H9 (cell line): ENCODE measurements at regions not wholly inside any gene's neighbourhood (a gene's known extent, or its start where the extent isn't known, plus 50 kb on each side); places are given as distances from the start of the nearest gene placed in this dataset.

ENCODE experiments used
- DNase-seq: peaks from one replicate; pipeline ENCODE4 v3.0.0-alpha.2; 2017
- H2AFZ ChIP-seq: one replicate; pipeline ENCODE4 v1.6.1; 2013; ENCODE audit warnings: mild to moderate bottlenecking, low read length, control low read depth, moderate library complexity
- H2AK5ac ChIP-seq: 2 replicates; pipeline ENCODE4 v1.6.1; 2013; ENCODE audit warnings: low read length, control low read depth, mixed read lengths; ENCODE audit not compliant: insufficient read length
- H2BK120ac ChIP-seq: one replicate; pipeline ENCODE4 v1.6.1; 2013; ENCODE audit warnings: low read depth, mild to moderate bottlenecking, low read length, control low read depth, inconsistent platforms; ENCODE audit not compliant: poor library complexity, severe bottlenecking
- H2BK12ac ChIP-seq: 2 replicates; pipeline ENCODE4 v1.6.1; 2013; ENCODE audit warnings: low read length, control low read depth, mixed read lengths, low read depth; ENCODE audit not compliant: insufficient read length
- H2BK15ac ChIP-seq: 2 replicates; pipeline ENCODE4 v1.6.1; 2013; ENCODE audit warnings: low read depth, low read length, control low read depth
- H2BK20ac ChIP-seq: one replicate; pipeline ENCODE4 v1.6.1; 2013; ENCODE audit warnings: low read depth, mild to moderate bottlenecking, low read length, control low read depth, inconsistent platforms; ENCODE audit not compliant: poor library complexity, severe bottlenecking
- H2BK5ac ChIP-seq: 2 replicates; pipeline ENCODE4 v1.6.1; 2013; ENCODE audit warnings: low read length, control low read depth, mixed read lengths; ENCODE audit not compliant: insufficient read length
- H3K14ac ChIP-seq: 2 replicates; pipeline ENCODE4 v1.6.1; 2013; ENCODE audit warnings: low read length, control low read depth; ENCODE audit not compliant: insufficient read depth
- H3K18ac ChIP-seq: 2 replicates; pipeline ENCODE4 v1.6.1; 2013; ENCODE audit warnings: low read depth, mild to moderate bottlenecking, mixed read lengths, low read length, control low read depth; ENCODE audit not compliant: insufficient read length
- H3K23ac ChIP-seq: 2 replicates; pipeline ENCODE4 v1.6.1; 2013; ENCODE audit warnings: low read length, control low read depth, mixed read lengths, low read depth; ENCODE audit not compliant: insufficient read length
- H3K23me2 ChIP-seq: 2 replicates; pipeline ENCODE4 v1.6.1; 2013; ENCODE audit warnings: low read depth, mild to moderate bottlenecking, mixed read lengths, low read length, control low read depth; ENCODE audit not compliant: insufficient read length, poor library complexity, severe bottlenecking
- H3K27ac ChIP-seq: 2 replicates; pipeline ENCODE4 v1.5.1; 2013; ENCODE audit warnings: low read length, control low read depth, mixed read lengths, low read depth; ENCODE audit not compliant: insufficient read length
- H3K27me3 ChIP-seq: 2 replicates; pipeline ENCODE4 v1.6.1; 2013; ENCODE audit warnings: low read length, control low read depth, inconsistent platforms; ENCODE audit not compliant: insufficient read depth
- H3K4ac ChIP-seq: 2 replicates; pipeline ENCODE4 v1.6.1; 2013; ENCODE audit warnings: low read depth, mild to moderate bottlenecking, control low read depth, inconsistent platforms, low read length, moderate library complexity
- H3K4me1 ChIP-seq: 2 replicates; pipeline ENCODE4 v1.6.1; 2013; ENCODE audit warnings: low read length, control low read depth, inconsistent platforms; ENCODE audit not compliant: insufficient read depth
- H3K4me2 ChIP-seq: 2 replicates; pipeline ENCODE4 v1.6.1; 2013; ENCODE audit warnings: low read length, control low read depth, mixed read lengths; ENCODE audit not compliant: insufficient read length, insufficient read depth
- H3K56ac ChIP-seq: 2 replicates; pipeline ENCODE4 v1.6.1; 2013; ENCODE audit warnings: low read depth, mild to moderate bottlenecking, mixed read lengths, low read length, control low read depth; ENCODE audit not compliant: insufficient read length
- H3K79me1 ChIP-seq: 2 replicates; pipeline ENCODE4 v1.6.1; 2013; ENCODE audit warnings: low read depth, mild to moderate bottlenecking, moderate library complexity, low read length, control low read depth, inconsistent platforms; ENCODE audit not compliant: insufficient read depth, poor library complexity, severe bottlenecking
- H3K79me2 ChIP-seq: 2 replicates; pipeline ENCODE4 v1.6.1; 2013; ENCODE audit warnings: low read length, control low read depth, inconsistent platforms; ENCODE audit not compliant: insufficient read depth
- H3K9ac ChIP-seq: 2 replicates; pipeline ENCODE4 v1.6.1; 2013; ENCODE audit warnings: low read length, control low read depth, mixed read lengths; ENCODE audit not compliant: insufficient read length; ENCODE audit errors: extremely low read depth
- H3K9me3 ChIP-seq: one replicate; pipeline ENCODE4 v1.6.1; 2013; ENCODE audit warnings: low read depth, low read length, inconsistent platforms; ENCODE audit not compliant: control insufficient read depth
- H3T11ph ChIP-seq: one replicate; pipeline ENCODE4 v1.6.1; 2013; ENCODE audit warnings: mild to moderate bottlenecking, low read length, control low read depth, inconsistent platforms
- H4K20me1 ChIP-seq: one replicate; pipeline ENCODE4 v1.6.1; 2013; ENCODE audit not compliant: control insufficient read depth, insufficient read length, insufficient read depth
- H4K5ac ChIP-seq: 2 replicates; pipeline ENCODE4 v1.6.1; 2013; ENCODE audit warnings: low read depth, mild to moderate bottlenecking, mixed read lengths, low read length, control low read depth; ENCODE audit not compliant: insufficient read length
- H4K8ac ChIP-seq: replicated peaks from 2 replicates; pipeline ENCODE4 v1.6.1; 2013; ENCODE audit warnings: low read length, control low read depth, mixed read lengths, low read depth; ENCODE audit not compliant: insufficient read length
- H4K91ac ChIP-seq: 2 replicates; pipeline ENCODE4 v1.6.1; 2013; ENCODE audit warnings: low read depth, mild to moderate bottlenecking, moderate library complexity, mixed read lengths, low read length, control low read depth; ENCODE audit not compliant: insufficient read length
- H3K27ac Mint-ChIP-seq, 3 experiments: 2 replicates in 2 of 3; 3 replicates in 1 of 3; pipeline ENCODE4 v1.8.0; 2020 to 2021; ENCODE audit warnings: mixed read lengths in 3 of 3, mild to moderate bottlenecking in 1 of 3, moderate library complexity in 1 of 3
- H3K27me3 Mint-ChIP-seq: 2 replicates; pipeline ENCODE4 v1.8.0; 2021; ENCODE audit warnings: low read depth, mild to moderate bottlenecking, moderate library complexity, mixed read lengths
- H3K36me3 Mint-ChIP-seq, 3 experiments: 2 replicates in 2 of 3; 3 replicates in 1 of 3; pipeline ENCODE4 v1.8.0; 2020 to 2021; ENCODE audit warnings: low read depth in 3 of 3, mixed read lengths in 3 of 3; ENCODE audit not compliant: insufficient read depth in 1 of 3
- H3K4me1 Mint-ChIP-seq, 2 experiments: 2 replicates each; pipeline ENCODE4 v1.8.0; 2020; ENCODE audit warnings: mixed read lengths in 2 of 2
- H3K4me3 Mint-ChIP-seq, 2 experiments: 2 replicates in 1 of 2; 3 replicates in 1 of 2; pipeline ENCODE4 v1.8.0; 2020 to 2021; ENCODE audit warnings: mild to moderate bottlenecking in 2 of 2, mixed read lengths in 2 of 2, moderate library complexity in 1 of 2
- H3K9me3 Mint-ChIP-seq, 2 experiments: 2 replicates in 1 of 2; 3 replicates in 1 of 2; pipeline ENCODE4 v1.8.0; 2020; ENCODE audit warnings: mild to moderate bottlenecking in 2 of 2, mixed read lengths in 2 of 2, moderate library complexity in 1 of 2
- WGBS: extraction: QIAGEN DNeasy Blood & Tissue Kit; methylation state at CpG from one replicate; pipeline ENCODE4 v1.1.7; 2013; ENCODE audit warnings: missing lambda C conversion rate, low lambda C conversion rate, mixed read lengths; ENCODE audit not compliant: insufficient read length; ENCODE audit errors: extremely low coverage; 5-methylcytosine and 5-hydroxymethylcytosine counted together
- TF ChIP-seq, protein P1 (sequence below): fragments of 200-600 bp; sonication (generic); conservative IDR thresholded peaks from 3 replicates; pipeline ENCODE4 v1.8.0; 2021; ENCODE audit warnings: antibody characterized with exemption, mild to moderate bottlenecking

DNA sequence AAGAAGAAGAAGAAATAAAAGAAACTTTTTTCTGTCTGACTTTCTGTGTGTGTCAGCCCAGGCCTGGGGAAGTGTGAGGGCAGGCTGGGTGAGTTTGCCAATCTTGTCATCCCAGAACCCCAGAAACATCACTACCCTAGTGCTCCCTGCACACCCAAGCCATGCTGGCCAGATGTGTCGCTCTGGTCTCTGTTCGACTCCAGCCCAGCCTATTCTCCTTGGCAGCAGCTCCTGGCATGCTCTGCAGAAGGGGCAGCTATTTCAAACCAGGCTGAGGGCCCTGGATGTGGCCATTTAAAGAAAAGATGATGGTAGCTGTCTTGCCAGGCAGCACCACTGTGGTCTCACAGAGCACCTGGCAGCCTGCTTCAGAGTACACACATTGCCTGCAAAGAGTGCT, 334.1 kb downstream of the RPS24 start:
- peaks cover 40% of the 10 kb centered on the region for H3K27me3 Mint-ChIP-seq
- no peak overlapping the region for H2BK120ac ChIP-seq

More for the DNA sequence above, 334.1 kb downstream of the RPS24 start:
- Mint-ChIP-seq H3K4me1 (peaks cover 21 to 25% of the 10 kb centered on the region in 2 experiments), H3K27ac (no peak overlapping the region), H3K4me3 (no peak overlapping the region), H3K9me3 (no peaks in the 10 kb centered on the region), H3K36me3 (peaks cover 0 to 1% (median 0%) of the 10 kb centered on the region in 3 experiments; a peak in 1 of 7 replicates)
- H2BK20ac ChIP-seq = no peak overlapping the region
- TF ChIP-seq, protein P1, sequence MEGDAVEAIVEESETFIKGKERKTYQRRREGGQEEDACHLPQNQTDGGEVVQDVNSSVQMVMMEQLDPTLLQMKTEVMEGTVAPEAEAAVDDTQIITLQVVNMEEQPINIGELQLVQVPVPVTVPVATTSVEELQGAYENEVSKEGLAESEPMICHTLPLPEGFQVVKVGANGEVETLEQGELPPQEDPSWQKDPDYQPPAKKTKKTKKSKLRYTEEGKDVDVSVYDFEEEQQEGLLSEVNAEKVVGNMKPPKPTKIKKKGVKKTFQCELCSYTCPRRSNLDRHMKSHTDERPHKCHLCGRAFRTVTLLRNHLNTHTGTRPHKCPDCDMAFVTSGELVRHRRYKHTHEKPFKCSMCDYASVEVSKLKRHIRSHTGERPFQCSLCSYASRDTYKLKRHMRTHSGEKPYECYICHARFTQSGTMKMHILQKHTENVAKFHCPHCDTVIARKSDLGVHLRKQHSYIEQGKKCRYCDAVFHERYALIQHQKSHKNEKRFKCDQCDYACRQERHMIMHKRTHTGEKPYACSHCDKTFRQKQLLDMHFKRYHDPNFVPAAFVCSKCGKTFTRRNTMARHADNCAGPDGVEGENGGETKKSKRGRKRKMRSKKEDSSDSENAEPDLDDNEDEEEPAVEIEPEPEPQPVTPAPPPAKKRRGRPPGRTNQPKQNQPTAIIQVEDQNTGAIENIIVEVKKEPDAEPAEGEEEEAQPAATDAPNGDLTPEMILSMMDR = no peak
- H3K79me2 ChIP-seq = no peaks in the 10 kb centered on the region
- no peak overlapping the region for H3K18ac ChIP-seq
- H3K9ac ChIP-seq = no peak overlapping the region
- no peak overlapping the region for H2BK5ac ChIP-seq
- no peak overlapping the region for H2BK15ac ChIP-seq
- no peak overlapping the region for H4K8ac ChIP-seq
- no peak overlapping the region for H3K56ac ChIP-seq
- H2AK5ac ChIP-seq = no peak overlapping the region
- no peak overlapping the region for H3K23ac ChIP-seq
- no peak overlapping the region for H2BK12ac ChIP-seq
- no peaks in the 10 kb centered on the region for H4K20me1 ChIP-seq
- no peak overlapping the region for H2AFZ ChIP-seq
- H3K4ac ChIP-seq = no peak overlapping the region
- no CpG with 5 or more reads among the region's 2 CpGs for WGBS
- no peak overlapping the region for H3T11ph ChIP-seq
- no peak for DNase-seq
- no peaks in the 10 kb centered on the region for H3K27me3 ChIP-seq
- no peak overlapping the region for H3K4me2 ChIP-seq
- no peaks in the 10 kb centered on the region for H3K4me1 ChIP-seq
- H3K27ac ChIP-seq = no peak overlapping the region
- no peaks in the 10 kb centered on the region for H3K23me2 ChIP-seq
- no peaks in the 10 kb centered on the region for H3K9me3 ChIP-seq
- H3K79me1 ChIP-seq = no peaks in the 10 kb centered on the region
- H3K14ac ChIP-seq = no peak overlapping the region; the same call in 1 of the 2 replicates
- H4K91ac ChIP-seq = no peak overlapping the region
- H4K5ac ChIP-seq = no peak overlapping the region
